ENCODE measurements at regions not wholly inside any gene's neighbourhood (a gene's known extent, or its start where the extent isn't known, plus 50 kb on each side); places are given as distances from the start of the nearest gene placed in this dataset.

DNA sequence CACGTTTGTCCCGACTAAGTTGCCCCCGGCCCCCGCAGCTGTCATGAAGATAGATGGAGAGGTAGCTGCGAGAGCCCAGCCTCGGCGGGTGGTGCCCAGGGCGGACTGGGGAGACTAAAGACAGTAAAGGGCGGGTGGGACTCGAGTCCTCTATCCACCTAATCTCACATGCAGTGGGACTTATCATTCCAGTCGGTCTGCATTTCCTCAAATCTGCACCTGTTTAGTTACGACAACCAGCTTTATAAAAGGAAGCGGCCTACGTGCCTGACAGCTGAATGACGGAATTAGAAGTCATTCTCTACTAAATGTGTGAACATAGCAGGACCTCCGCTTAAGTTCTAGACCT, 109.8 kb upstream of the EGLN3 start (continued):
- TF ChIP-seq ZNF263 (CRISPR knock-in tag; IDR thresholded peaks at IDR 0.05) (no peak), RXRA (CRISPR knock-in tag; IDR thresholded peaks at IDR 0.05) (no peak), EZH2 (conservative IDR thresholded peaks at IDR 0.05; ENCODE audit: low read depth, low read length) (no peak), CHCHD3 (CRISPR knock-in tag; IDR thresholded peaks at IDR 0.05) (no peak), RARA (CRISPR knock-in tag; IDR thresholded peaks at IDR 0.05) (no peak), ZNF496 (CRISPR knock-in tag; IDR thresholded peaks at IDR 0.05; ENCODE audit: insufficient replicate concordance) (no peak), CREM (IDR thresholded peaks at IDR 0.05) (no peak), CREM (CRISPR knock-in tag; IDR thresholded peaks at IDR 0.05) (no peak), ZNF44 (CRISPR knock-in tag; IDR thresholded peaks at IDR 0.05) (no peak), POGZ (CRISPR knock-in tag; IDR thresholded peaks at IDR 0.05) (no peak), ONECUT2 (CRISPR knock-in tag; IDR thresholded peaks at IDR 0.05) (no peak), ZNF781 (CRISPR knock-in tag; IDR thresholded peaks at IDR 0.05; ENCODE audit: borderline replicate concordance, not compliant biosample characterization) (no peak)
- TF ChIP-seq, protein P1, sequence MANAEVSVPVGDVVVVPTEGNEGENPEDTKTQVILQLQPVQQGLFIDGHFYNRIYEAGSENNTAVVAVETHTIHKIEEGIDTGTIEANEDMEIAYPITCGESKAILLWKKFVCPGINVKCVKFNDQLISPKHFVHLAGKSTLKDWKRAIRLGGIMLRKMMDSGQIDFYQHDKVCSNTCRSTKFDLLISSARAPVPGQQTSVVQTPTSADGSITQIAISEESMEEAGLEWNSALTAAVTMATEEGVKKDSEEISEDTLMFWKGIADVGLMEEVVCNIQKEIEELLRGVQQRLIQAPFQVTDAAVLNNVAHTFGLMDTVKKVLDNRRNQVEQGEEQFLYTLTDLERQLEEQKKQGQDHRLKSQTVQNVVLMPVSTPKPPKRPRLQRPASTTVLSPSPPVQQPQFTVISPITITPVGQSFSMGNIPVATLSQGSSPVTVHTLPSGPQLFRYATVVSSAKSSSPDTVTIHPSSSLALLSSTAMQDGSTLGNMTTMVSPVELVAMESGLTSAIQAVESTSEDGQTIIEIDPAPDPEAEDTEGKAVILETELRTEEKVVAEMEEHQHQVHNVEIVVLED (CRISPR knock-in tag; IDR thresholded peaks at IDR 0.05; ENCODE audit: borderline replicate concordance) = no peak
- TF ChIP-seq, protein P2, sequence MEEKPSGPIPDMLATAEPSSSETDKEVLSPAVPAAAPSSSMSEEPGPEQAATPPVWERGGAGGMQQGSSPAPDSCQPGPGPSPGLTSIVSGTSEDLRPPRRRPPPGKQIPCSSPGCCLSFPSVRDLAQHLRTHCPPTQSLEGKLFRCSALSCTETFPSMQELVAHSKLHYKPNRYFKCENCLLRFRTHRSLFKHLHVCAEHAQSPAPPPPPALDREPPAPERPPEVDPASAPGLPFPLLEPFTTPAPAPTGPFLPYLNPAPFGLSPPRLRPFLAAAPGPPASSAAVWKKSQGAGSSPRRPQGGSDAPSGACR (CRISPR knock-in tag; IDR thresholded peaks at IDR 0.05) = peak; percentile 16; the same call in 1 of the 2 replicates
- TF ChIP-seq, protein P3, sequence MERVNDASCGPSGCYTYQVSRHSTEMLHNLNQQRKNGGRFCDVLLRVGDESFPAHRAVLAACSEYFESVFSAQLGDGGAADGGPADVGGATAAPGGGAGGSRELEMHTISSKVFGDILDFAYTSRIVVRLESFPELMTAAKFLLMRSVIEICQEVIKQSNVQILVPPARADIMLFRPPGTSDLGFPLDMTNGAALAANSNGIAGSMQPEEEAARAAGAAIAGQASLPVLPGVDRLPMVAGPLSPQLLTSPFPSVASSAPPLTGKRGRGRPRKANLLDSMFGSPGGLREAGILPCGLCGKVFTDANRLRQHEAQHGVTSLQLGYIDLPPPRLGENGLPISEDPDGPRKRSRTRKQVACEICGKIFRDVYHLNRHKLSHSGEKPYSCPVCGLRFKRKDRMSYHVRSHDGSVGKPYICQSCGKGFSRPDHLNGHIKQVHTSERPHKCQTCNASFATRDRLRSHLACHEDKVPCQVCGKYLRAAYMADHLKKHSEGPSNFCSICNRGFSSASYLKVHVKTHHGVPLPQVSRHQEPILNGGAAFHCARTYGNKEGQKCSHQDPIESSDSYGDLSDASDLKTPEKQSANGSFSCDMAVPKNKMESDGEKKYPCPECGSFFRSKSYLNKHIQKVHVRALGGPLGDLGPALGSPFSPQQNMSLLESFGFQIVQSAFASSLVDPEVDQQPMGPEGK (CRISPR knock-in tag; IDR thresholded peaks at IDR 0.05) = no peak
- TF ChIP-seq, protein P4, sequence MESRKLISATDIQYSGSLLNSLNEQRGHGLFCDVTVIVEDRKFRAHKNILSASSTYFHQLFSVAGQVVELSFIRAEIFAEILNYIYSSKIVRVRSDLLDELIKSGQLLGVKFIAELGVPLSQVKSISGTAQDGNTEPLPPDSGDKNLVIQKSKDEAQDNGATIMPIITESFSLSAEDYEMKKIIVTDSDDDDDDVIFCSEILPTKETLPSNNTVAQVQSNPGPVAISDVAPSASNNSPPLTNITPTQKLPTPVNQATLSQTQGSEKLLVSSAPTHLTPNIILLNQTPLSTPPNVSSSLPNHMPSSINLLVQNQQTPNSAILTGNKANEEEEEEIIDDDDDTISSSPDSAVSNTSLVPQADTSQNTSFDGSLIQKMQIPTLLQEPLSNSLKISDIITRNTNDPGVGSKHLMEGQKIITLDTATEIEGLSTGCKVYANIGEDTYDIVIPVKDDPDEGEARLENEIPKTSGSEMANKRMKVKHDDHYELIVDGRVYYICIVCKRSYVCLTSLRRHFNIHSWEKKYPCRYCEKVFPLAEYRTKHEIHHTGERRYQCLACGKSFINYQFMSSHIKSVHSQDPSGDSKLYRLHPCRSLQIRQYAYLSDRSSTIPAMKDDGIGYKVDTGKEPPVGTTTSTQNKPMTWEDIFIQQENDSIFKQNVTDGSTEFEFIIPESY (CRISPR knock-in tag; IDR thresholded peaks at IDR 0.05) = no peak
- TF ChIP-seq, protein P5, sequence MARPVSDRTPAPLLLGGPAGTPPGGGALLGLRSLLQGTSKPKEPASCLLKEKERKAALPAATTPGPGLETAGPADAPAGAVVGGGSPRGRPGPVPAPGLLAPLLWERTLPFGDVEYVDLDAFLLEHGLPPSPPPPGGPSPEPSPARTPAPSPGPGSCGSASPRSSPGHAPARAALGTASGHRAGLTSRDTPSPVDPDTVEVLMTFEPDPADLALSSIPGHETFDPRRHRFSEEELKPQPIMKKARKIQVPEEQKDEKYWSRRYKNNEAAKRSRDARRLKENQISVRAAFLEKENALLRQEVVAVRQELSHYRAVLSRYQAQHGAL (CRISPR knock-in tag; IDR thresholded peaks at IDR 0.05; ENCODE audit: not compliant biosample characterization) = no peak
- TF ChIP-seq, protein P6, sequence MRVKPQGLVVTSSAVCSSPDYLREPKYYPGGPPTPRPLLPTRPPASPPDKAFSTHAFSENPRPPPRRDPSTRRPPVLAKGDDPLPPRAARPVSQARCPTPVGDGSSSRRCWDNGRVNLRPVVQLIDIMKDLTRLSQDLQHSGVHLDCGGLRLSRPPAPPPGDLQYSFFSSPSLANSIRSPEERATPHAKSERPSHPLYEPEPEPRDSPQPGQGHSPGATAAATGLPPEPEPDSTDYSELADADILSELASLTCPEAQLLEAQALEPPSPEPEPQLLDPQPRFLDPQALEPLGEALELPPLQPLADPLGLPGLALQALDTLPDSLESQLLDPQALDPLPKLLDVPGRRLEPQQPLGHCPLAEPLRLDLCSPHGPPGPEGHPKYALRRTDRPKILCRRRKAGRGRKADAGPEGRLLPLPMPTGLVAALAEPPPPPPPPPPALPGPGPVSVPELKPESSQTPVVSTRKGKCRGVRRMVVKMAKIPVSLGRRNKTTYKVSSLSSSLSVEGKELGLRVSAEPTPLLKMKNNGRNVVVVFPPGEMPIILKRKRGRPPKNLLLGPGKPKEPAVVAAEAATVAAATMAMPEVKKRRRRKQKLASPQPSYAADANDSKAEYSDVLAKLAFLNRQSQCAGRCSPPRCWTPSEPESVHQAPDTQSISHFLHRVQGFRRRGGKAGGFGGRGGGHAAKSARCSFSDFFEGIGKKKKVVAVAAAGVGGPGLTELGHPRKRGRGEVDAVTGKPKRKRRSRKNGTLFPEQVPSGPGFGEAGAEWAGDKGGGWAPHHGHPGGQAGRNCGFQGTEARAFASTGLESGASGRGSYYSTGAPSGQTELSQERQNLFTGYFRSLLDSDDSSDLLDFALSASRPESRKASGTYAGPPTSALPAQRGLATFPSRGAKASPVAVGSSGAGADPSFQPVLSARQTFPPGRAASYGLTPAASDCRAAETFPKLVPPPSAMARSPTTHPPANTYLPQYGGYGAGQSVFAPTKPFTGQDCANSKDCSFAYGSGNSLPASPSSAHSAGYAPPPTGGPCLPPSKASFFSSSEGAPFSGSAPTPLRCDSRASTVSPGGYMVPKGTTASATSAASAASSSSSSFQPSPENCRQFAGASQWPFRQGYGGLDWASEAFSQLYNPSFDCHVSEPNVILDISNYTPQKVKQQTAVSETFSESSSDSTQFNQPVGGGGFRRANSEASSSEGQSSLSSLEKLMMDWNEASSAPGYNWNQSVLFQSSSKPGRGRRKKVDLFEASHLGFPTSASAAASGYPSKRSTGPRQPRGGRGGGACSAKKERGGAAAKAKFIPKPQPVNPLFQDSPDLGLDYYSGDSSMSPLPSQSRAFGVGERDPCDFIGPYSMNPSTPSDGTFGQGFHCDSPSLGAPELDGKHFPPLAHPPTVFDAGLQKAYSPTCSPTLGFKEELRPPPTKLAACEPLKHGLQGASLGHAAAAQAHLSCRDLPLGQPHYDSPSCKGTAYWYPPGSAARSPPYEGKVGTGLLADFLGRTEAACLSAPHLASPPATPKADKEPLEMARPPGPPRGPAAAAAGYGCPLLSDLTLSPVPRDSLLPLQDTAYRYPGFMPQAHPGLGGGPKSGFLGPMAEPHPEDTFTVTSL (CRISPR knock-in tag; IDR thresholded peaks at IDR 0.05; ENCODE audit: borderline replicate concordance) = no peak

Measured in HepG2 (cell line).